ENCODE measurements at regions not wholly inside any gene's neighbourhood (a gene's known extent, or its start where the extent isn't known, plus 50 kb on each side); places are given as distances from the start of the nearest gene placed in this dataset.
"Not testable (repeated sequence)": the region's sequence is repeated elsewhere in the genome, so short reads cannot be mapped to it uniquely, and the experiment has no call there.

DNA sequence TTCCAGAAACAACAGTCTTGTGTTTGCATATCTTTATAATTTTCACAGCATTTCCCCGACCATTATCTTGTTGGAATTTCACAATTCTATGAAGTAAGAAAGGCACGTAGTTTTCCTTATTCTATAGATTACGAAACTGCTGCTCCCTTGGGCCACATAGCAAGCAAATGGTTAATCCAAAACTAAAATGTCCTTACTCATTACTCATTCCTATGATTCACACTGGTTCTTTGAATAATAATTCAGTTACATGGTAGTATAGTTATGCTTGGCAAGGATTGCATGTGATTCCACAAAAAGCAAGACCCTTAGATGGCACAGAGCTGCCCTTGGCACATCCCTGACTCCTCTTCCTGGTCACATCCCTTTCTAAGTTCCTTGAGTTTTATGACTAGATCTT is 51.2 kb downstream of the OR13H1 start:
- DNase-seq (ENCODE audit: low read depth in 3 of 3, low spot score in 2 of 3): no peak

- no peak for DNase-seq (ENCODE audit: low read depth in 3 of 3, low spot score in 2 of 3)
Observed at GRCh38 chrX:131607792-131608369, 64.0 kb downstream of the OR13H1 start.

DNA sequence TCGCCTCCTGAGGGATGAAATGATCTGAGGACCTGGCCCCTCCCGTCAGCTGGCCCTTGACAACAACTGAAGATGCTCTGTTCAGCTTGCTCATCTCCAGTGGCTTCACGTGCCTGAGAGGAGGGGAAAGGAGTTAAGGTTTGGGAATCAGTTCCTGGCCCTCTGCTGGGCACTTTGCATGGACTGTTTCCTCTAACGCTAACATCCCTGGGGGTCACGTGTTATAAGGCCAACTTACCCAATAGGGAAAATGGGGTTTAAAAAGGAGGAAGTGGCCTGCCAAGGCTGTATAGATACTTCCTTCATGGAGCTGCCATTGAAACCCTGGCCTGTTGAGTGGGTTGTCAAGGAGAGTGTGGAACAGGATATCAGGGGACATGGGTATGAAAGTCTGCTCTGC is 65.6 kb downstream of the OR13H1 start:
- no peak for DNase-seq (ENCODE audit: low read depth in 3 of 3, low spot score in 2 of 3)

- no peak for DNase-seq (ENCODE audit: low read depth in 3 of 3, low spot score in 2 of 3)
Observed at GRCh38 chrX:131613260-131613659, 69.4 kb downstream of the OR13H1 start.

GRCh38 chrX:131614241-131614640 is 70.4 kb downstream of the OR13H1 start:
- DNase-seq (ENCODE audit: low read depth in 3 of 3, low spot score in 2 of 3): no peak

DNA sequence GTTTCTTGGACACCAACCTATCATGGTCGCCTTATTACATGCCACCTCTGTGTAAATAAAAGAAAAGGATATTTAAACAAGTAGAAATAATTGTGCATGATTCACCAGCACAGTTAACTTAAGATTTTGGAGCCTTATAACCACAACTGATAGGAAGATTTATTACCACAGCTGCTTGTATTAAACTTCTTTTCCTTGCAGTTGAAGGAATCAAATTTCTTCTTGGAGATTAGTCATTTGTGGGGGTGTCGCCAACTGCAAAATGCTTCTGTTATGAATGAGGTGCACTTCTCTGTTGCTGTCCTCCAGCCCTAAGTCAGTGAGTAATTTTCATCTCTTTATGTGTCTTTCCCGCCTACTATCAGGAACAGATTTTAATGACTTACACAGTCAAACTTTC is 73.3 kb downstream of the OR13H1 start:
- peak in 1 of 3 donors; percentile 1 for DNase-seq (ENCODE audit: low read depth in 3 of 3, low spot score in 2 of 3)

GRCh38 chrX:131621650-131622049 is 77.8 kb downstream of the OR13H1 start:
- DNase-seq (ENCODE audit: low read depth in 3 of 3, low spot score in 2 of 3): no peak

GRCh38 chrX:131626681-131627296 is 82.9 kb downstream of the OR13H1 start:
- DNase-seq (ENCODE audit: low read depth in 3 of 3, low spot score in 2 of 3): no peak

DNA sequence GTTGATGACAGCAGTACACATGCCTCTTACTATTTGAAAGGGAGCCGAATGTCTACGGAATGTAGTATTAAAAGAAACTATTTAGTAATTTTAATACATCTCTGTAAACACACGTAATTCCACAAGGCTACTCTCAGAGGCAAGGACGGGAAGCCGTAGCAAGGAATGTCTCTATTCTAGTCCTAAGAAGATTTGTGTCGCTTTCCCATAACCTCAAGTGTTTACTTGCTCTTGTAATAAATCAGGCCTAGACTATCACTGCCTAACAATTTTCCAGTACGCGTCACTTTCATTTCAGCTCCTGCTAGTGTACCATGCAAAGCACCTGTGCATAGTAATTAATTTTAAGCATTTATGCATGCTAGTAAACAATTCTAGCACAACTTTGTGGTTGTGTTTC is 86.7 kb downstream of the OR13H1 start:
- DNase-seq (ENCODE audit: low read depth in 3 of 3, low spot score in 2 of 3): no peak

DNA sequence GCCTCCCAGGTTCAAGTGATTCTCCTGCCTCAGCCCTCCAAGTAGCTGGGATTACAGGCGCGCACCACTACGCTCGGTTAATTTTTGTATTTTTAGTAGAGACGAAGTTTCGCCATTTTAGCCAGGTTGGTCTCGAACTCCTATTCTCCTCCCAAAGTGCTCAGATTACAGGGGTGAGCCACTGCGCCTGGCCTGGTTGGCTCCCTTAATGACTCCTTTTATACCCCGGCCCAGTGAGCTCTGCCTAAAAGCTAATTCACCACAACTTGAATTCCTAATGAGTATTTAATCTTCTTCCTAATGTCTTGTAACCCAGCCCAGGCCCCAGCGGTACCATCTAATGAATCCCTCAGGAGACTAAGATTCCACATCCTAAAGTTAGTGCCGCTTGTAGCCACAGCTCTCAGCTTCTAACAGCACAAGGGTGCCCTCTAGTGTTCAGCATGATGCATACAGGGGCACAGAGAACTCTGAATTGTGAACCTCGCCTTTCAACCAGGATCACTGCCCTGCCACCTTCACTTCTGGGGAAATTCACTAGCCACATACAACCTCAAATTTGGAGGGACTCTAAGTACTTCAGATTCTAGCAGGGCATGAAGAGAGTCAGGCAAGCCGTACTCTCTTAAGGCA is 89.5 kb downstream of the OR13H1 start:
- DNase-seq (ENCODE audit: low read depth in 3 of 3, low spot score in 2 of 3): peak in 1 of 3 donors; percentile 19

- no peak for DNase-seq (ENCODE audit: low read depth in 3 of 3, low spot score in 2 of 3)
Observed at GRCh38 chrX:131634900-131635299, 91.0 kb downstream of the OR13H1 start.

- peak; percentile 10 to 29 (median 19) for DNase-seq (ENCODE audit: low read depth in 3 of 3, low spot score in 2 of 3)
Observed at GRCh38 chrX:131646106-131646505, 102.2 kb downstream of the OR13H1 start.

- no peak for DNase-seq (ENCODE audit: low read depth in 3 of 3, low spot score in 2 of 3)
Observed at GRCh38 chrX:131649741-131650140, 105.9 kb downstream of the OR13H1 start.

DNA sequence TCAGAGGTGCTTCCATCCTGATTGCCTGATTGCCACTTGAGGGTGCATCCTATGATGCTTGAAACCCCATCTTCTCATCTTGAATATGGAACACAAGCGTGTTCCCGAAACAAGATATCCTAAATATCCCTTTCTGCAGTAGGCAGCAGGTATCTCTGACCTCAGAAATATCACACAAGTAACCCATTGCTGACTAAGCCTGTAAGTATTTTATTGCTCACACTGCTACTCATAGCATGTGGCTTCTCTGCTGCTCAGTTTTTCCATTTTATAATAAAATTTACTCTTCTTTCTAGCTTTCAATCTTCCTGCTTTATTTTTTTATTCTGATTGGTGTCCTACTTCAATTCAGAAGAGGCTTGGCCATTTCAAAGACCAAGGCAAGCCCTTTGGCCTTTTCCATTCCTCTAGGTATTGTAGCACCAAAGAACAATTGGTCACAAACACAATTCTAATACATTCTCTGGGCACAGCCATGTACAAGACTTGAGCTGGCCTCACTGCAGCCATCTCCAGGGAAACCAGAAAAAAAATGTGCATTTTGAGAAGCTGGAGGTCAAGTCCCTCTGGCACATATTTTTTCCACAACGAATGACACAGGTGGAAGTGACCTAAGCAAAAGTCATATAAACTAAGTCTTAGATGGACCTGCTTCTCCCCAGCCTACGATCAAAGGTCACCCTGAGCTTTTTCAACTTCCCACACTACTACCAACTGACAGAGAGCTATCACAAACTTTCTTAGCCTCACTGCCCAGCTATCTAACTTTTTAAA is 107.0 kb downstream of the OR13H1 start:
- DNase-seq (ENCODE audit: low read depth in 3 of 3, low spot score in 2 of 3): no peak

- DNase-seq (ENCODE audit: low read depth in 3 of 3, low spot score in 2 of 3): not testable (repeated sequence)
Observed at GRCh38 chrX:131663726-131664125, 119.9 kb downstream of the OR13H1 start.

GRCh38 chrX:131671735-131672134 is 127.9 kb downstream of the OR13H1 start:
- no peak for DNase-seq (ENCODE audit: low read depth in 3 of 3, low spot score in 2 of 3)

- DNase-seq (ENCODE audit: low read depth in 3 of 3, low spot score in 2 of 3): no peak
Observed at GRCh38 chrX:131675596-131676194, 131.8 kb downstream of the OR13H1 start.

DNA sequence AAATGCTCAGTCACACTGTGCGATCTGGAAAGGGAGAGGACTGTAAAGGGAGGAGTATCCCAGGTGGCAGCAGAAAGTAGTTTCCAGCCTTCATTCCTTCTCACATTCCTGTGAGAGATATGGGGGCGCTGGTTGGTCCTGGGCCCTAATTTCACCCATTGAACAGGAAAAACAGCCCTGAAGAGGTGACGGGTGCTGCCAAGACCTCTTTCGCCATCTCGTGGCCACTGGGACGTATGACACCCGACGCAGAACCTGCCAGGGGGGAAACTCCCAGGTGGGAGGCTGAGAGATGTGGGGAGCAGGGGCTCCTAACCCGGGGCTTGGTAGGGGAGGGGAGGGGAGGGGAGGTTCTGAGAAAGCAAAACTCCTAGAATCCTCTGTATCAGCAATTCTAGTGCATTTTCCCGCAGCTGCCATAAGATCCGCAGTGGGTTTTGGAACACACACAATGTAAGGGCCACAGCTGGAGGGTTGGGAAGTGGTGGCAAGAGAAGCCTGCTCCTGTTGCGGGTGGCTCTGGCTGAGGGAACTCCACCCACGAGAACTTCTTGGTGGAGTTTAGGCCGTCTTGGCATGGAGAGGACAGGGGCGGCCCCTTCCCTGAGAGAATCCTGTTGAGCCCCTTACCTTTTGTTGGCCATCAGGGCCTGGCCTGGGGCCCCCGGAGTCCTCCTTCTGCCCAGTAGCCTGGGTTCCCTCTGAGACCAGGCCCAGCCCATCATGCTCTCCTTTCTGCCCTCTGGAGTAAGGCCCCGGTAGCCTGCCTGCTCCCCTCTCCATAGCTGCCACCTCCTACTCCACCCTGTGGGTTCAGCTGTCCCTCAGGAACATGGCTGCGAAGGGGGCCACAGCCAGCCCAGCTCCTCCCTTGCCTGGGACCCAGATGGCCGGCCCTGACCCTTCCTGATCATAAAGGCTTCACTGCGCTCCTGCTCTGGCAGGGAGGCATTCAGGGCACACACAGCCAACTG is 134.1 kb downstream of the OR13H1 start:
- no peak for DNase-seq (ENCODE audit: low read depth in 3 of 3, low spot score in 2 of 3)

- DNase-seq (ENCODE audit: low read depth in 3 of 3, low spot score in 2 of 3): not testable (repeated sequence)
Observed at GRCh38 chrX:131682735-131683134, 138.9 kb downstream of the OR13H1 start.

- no peak for DNase-seq (ENCODE audit: low read depth in 3 of 3, low spot score in 2 of 3)
Observed at GRCh38 chrX:131693359-131693758, 149.5 kb downstream of the OR13H1 start.

Measured in right renal cortex interstitium (tissue), 3 donors.